ENCODE measurements at regions not wholly inside any gene's neighbourhood (a gene's known extent, or its start where the extent isn't known, plus 50 kb on each side); places are given as distances from the start of the nearest gene placed in this dataset.

GRCh38 chr7:85714043-85714578 is 527.3 kb upstream of the SEMA3D start:
- TF ChIP-seq POLR2AphosphoS5 (IDR thresholded peaks at IDR 0.05) = no peak
- TF ChIP-seq POLR2A (IDR thresholded peaks at IDR 0.05) = no peak
- no peak for TF ChIP-seq CTCF (IDR thresholded peaks at IDR 0.05)
- Histone ChIP-seq H3K27ac (no peak overlapping the region), H3K9me3 (no peaks in the 10 kb centered on the region), H3K4me1 (no peaks in the 10 kb centered on the region), H3K27me3 (no peaks in the 10 kb centered on the region), H3K36me3 (no peaks in the 10 kb centered on the region), H3K4me3 (no peak overlapping the region)
- DNase-seq (ENCODE audit: low spot score in 2 of 2) = no peak
- intact Hi-C loops (cut with DNase I; ENCODE audit: low total_unique reads) = no loop called here

- TF ChIP-seq CTCF (IDR thresholded peaks at IDR 0.05) = no peak
- TF ChIP-seq POLR2A (IDR thresholded peaks at IDR 0.05) = no peak
- TF ChIP-seq POLR2AphosphoS5 (IDR thresholded peaks at IDR 0.05) = no peak
- intact Hi-C loops (cut with DNase I; ENCODE audit: low total_unique reads) = no loop called here
- Histone ChIP-seq H3K9me3 (no peaks in the 10 kb centered on the region), H3K36me3 (no peaks in the 10 kb centered on the region), H3K4me1 (no peaks in the 10 kb centered on the region), H3K27ac (no peak overlapping the region), H3K27me3 (no peaks in the 10 kb centered on the region), H3K4me3 (no peak overlapping the region)
- DNase-seq (ENCODE audit: low spot score in 2 of 2) = no peak
Measured at GRCh38 chr7:85713171-85713570, 526.3 kb upstream of the SEMA3D start.

- DNase-seq (ENCODE audit: low spot score in 2 of 2) = no peak
- Histone ChIP-seq H3K36me3 (no peaks in the 10 kb centered on the region), H3K4me3 (no peak overlapping the region), H3K27ac (no peak overlapping the region), H3K9me3 (no peaks in the 10 kb centered on the region), H3K4me1 (no peaks in the 10 kb centered on the region), H3K27me3 (no peaks in the 10 kb centered on the region)
- intact Hi-C loops (cut with DNase I; ENCODE audit: low total_unique reads) = no loop called here
- no peak for TF ChIP-seq POLR2A (IDR thresholded peaks at IDR 0.05)
- TF ChIP-seq POLR2AphosphoS5 (IDR thresholded peaks at IDR 0.05) = no peak
- TF ChIP-seq CTCF (IDR thresholded peaks at IDR 0.05) = no peak
Measured at GRCh38 chr7:85711894-85712293, 525.0 kb upstream of the SEMA3D start.

GRCh38 chr7:85710960-85711359 is 524.1 kb upstream of the SEMA3D start:
- Histone ChIP-seq H3K36me3 (no peaks in the 10 kb centered on the region), H3K9me3 (no peaks in the 10 kb centered on the region), H3K27me3 (no peaks in the 10 kb centered on the region), H3K4me3 (no peak overlapping the region), H3K27ac (no peak overlapping the region), H3K4me1 (no peaks in the 10 kb centered on the region)
- intact Hi-C loops (cut with DNase I; ENCODE audit: low total_unique reads) = no loop called here
- TF ChIP-seq POLR2AphosphoS5 (IDR thresholded peaks at IDR 0.05) = no peak
- no peak for TF ChIP-seq CTCF (IDR thresholded peaks at IDR 0.05)
- no peak for TF ChIP-seq POLR2A (IDR thresholded peaks at IDR 0.05)
- DNase-seq (ENCODE audit: low spot score in 2 of 2) = no peak

- no peak overlapping the region for H3K27ac ChIP-seq
- H3K4me3 ChIP-seq = no peak overlapping the region
- no peaks in the 10 kb centered on the region for H3K27me3 ChIP-seq
- TF ChIP-seq CTCF (IDR thresholded peaks at IDR 0.05) (no peak), POLR2A (IDR thresholded peaks at IDR 0.05) (no peak), POLR2AphosphoS5 (IDR thresholded peaks at IDR 0.05) (no peak)
- no peak for DNase-seq (ENCODE audit: low spot score in 2 of 2)
- H3K36me3 ChIP-seq = no peaks in the 10 kb centered on the region
- no peaks in the 10 kb centered on the region for H3K4me1 ChIP-seq
- intact Hi-C loops (cut with DNase I; ENCODE audit: low total_unique reads) = no loop called here
- no peaks in the 10 kb centered on the region for H3K9me3 ChIP-seq
Measured at GRCh38 chr7:85708221-85708620, 521.4 kb upstream of the SEMA3D start.

Measured in breast epithelium (tissue), 4 donors.